ENCODE measurements at regions not wholly inside any gene's neighbourhood (a gene's known extent, or its start where the extent isn't known, plus 50 kb on each side); places are given as distances from the start of the nearest gene placed in this dataset.
"Not testable (repeated sequence)": the region's sequence is repeated elsewhere in the genome, so short reads cannot be mapped to it uniquely, and the experiment has no call there.

DNA sequence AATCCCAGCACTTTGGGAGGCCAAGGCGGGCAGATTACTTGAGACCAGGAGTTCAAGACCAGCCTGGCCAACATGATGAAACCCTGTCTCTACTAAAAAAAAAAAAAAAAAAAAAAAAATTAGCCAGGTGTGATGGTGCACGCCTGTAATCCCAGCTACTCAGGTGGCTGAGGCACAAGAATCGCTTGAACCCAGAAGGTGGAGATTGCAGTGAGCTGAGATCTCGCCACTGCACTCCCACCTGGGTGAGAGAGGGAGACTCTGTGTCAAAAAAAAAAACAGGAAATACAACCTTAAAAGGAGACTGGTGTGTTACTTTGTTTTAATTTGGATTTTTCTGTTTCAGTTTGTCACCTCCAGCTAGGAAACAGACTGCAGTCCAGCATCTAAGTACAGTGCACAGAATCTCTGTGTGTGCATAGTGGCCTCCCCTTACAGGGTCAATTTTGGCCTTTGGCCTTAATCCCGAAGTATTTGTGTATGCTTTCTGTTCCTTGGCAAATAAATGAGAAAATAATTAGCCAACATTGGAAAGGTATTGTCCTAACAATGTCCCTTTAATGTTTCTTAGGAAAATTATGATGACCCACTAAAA is 266.1 kb downstream of the GOLGA6L6 start:
- intact Hi-C loops (cut with micrococcal nuclease); H3K4me1 Mint-ChIP-seq (ENCODE audit: low read depth); DNase-seq; H3K4me3 Mint-ChIP-seq; H3K27ac Mint-ChIP-seq; H3K36me3 Mint-ChIP-seq (ENCODE audit: low read depth); CTCF ChIA-PET; H3K9me3 Mint-ChIP-seq; H3K27me3 Mint-ChIP-seq (ENCODE audit: low read depth): not testable (repeated sequence)

DNA sequence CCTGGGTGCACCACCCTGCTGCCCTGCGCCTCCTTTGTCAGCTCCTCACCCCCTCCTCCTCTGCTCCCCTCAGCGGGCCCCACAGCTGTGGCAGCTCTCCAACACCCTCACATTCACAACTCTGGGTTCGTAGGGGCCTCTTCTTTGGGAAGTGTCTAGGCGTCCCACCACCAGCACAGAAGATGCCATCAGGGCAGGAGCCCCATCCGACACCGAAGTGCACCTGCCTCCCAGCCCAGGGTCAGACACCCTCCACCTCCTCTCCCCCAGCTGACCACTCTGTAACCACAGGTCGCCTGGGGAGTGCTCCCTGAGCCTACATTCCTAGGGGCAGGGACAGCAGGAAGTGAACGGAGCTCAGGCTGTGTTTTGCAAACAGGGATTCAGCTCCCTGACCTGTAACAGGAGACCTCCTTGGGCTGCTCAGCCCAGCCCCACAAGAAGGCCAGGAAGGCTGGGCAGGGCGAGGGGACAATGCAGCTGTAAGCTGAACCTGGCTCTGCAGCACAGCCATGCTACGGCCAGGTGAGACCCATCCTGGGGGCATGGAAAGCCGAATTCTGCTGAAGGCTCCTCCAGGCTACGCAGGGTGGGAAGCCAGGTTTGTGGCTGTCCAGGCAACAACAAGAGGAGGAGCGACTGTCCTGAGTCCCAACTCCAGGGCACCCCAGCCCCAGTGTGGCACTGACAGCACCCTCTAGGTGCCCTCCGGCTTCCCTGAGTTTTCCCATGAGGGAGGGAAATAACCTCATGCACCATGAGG is 269.0 kb downstream of the GOLGA6L6 start:
- Mint-ChIP-seq H3K4me1 (ENCODE audit: low read depth) (no peaks in the 10 kb centered on the region), H3K27me3 (ENCODE audit: low read depth) (no peaks in the 10 kb centered on the region), H3K4me3 (no peak overlapping the region), H3K36me3 (ENCODE audit: low read depth) (no peaks in the 10 kb centered on the region), H3K27ac (no peak overlapping the region), H3K9me3 (no peaks in the 10 kb centered on the region)
- CTCF ChIA-PET, result no interaction called here
- intact Hi-C loops (cut with micrococcal nuclease), result no loop called here
- no peak for DNase-seq

DNA sequence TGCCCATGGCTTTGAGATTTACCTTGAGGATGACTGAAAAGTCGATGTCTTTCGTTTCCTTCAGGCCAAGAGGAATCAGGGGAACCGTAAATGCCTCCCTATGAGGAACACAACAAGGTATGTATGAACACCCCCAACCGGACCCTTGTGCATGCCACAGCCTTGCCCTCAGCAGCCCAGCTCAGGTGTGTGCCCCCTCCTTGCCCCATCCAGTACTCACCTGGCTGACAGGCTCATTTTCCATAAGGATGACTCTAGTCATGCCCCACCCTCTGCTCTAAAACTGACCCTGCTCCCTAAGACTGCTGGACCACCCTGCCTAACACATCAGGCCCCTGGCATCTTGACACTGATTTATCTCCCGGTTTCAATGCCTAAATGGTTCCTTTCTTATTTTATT is 270.0 kb downstream of the GOLGA6L6 start:
- Mint-ChIP-seq H3K27me3 (ENCODE audit: low read depth) (no peaks in the 10 kb centered on the region), H3K4me1 (ENCODE audit: low read depth) (no peaks in the 10 kb centered on the region), H3K36me3 (ENCODE audit: low read depth) (no peaks in the 10 kb centered on the region), H3K27ac (no peak overlapping the region), H3K9me3 (no peaks in the 10 kb centered on the region), H3K4me3 (no peak overlapping the region)
- no peak for DNase-seq
- intact Hi-C loops (cut with micrococcal nuclease), result no loop called here
- CTCF ChIA-PET, result no interaction called here

DNA sequence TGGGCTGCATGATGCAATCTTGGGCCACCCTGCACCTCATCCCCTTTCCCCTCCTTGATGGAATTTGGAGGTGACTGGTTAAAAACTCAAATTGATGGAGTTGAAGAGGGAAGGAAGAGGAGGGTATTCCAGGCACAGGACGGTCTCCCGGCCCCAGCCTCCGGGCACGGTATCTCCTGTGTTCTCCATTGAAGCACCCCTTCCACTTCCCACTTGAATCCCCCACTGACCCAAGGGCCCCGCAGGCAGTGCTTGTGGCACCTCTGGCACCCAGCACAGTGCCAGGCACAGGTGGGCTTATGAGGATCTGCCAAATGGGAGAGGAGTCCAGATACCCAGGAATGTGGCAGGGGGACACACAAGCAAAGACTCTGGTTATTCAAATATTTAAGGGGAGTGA is 271.6 kb downstream of the GOLGA6L6 start:
- H3K27me3 Mint-ChIP-seq (ENCODE audit: low read depth); H3K9me3 Mint-ChIP-seq; H3K36me3 Mint-ChIP-seq (ENCODE audit: low read depth); H3K4me3 Mint-ChIP-seq; intact Hi-C loops (cut with micrococcal nuclease); H3K27ac Mint-ChIP-seq; DNase-seq; CTCF ChIA-PET; H3K4me1 Mint-ChIP-seq (ENCODE audit: low read depth): not testable (repeated sequence)

DNA sequence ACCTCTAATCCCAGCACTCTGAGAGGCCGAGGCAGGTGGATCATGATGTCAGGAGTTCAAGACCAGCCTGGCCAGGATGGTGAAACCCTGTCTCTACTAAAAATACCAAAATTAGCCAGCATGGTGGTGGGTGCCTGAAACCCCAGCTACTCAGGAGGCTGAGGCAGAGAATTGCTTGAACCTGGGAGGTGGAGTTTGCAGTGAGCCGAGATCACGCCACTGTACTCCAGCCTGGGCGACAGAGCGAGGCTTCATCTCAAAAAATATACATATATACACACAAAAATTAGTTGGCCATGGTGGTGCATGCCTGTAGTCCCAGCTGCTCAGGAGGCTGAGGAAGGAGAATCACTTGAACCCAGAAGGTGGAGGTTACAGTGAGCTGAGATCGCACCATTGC is 273.6 kb downstream of the GOLGA6L6 start:
- H3K27me3 Mint-ChIP-seq (ENCODE audit: low read depth); intact Hi-C loops (cut with micrococcal nuclease); H3K27ac Mint-ChIP-seq; H3K4me1 Mint-ChIP-seq (ENCODE audit: low read depth); CTCF ChIA-PET; H3K36me3 Mint-ChIP-seq (ENCODE audit: low read depth); H3K4me3 Mint-ChIP-seq; DNase-seq; H3K9me3 Mint-ChIP-seq: not testable (repeated sequence)

DNA sequence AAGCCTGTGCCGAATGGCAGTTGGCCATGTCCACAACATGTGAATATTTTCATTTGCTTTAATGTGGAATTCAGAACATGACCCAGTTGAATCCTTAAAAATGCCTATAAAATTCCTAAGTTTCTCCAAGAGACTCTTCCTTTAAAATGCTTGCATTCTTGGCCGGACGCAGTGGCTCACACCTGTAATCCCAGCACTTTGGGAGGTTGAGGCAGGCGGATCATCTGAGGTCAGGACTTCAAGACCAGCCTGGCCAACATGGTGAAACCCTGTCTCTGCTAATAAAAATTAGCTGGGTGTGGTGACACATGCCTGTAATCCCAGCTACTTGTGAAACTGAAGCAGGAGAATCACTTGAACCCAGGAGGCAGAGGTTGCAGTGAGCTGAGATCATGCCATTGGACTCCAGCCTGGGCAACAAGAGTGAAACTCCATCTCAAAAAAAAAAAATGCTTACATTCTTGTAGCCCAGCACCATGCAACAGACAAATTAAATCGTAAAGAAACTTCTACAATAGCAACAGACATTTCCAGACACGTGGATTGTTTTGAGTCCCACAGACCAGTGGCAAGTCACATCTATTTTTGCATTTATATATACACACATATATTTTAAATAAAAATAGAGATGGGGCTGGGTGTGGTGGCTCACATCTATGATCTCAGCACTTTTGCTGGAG is 274.4 kb downstream of the GOLGA6L6 start:
- H3K27me3 Mint-ChIP-seq (ENCODE audit: low read depth); CTCF ChIA-PET; intact Hi-C loops (cut with micrococcal nuclease); H3K27ac Mint-ChIP-seq; H3K9me3 Mint-ChIP-seq; H3K4me1 Mint-ChIP-seq (ENCODE audit: low read depth); H3K4me3 Mint-ChIP-seq; DNase-seq; H3K36me3 Mint-ChIP-seq (ENCODE audit: low read depth): not testable (repeated sequence)

DNA sequence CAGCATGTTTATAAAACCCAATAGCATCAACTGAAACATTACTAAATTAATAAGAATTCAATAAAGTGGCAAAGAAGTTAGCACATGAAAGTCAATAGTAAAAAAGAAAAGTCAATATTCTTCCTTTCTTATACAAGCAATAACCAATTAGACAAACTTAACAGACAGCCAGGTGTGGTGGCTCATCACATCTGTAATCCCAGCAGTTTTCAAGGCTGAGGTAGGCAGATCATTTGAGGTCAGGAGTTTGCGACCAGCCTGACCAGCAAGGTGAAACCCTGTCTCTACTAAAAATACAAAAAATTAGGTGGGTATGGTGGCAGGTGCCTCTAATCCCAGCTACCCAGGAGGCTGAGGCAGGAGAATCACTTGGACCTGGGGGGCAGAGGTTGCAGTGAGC is 275.9 kb downstream of the GOLGA6L6 start:
- H3K36me3 Mint-ChIP-seq (ENCODE audit: low read depth); intact Hi-C loops (cut with micrococcal nuclease); H3K4me3 Mint-ChIP-seq; H3K9me3 Mint-ChIP-seq; H3K27me3 Mint-ChIP-seq (ENCODE audit: low read depth); H3K27ac Mint-ChIP-seq; H3K4me1 Mint-ChIP-seq (ENCODE audit: low read depth); DNase-seq; CTCF ChIA-PET: not testable (repeated sequence)

DNA sequence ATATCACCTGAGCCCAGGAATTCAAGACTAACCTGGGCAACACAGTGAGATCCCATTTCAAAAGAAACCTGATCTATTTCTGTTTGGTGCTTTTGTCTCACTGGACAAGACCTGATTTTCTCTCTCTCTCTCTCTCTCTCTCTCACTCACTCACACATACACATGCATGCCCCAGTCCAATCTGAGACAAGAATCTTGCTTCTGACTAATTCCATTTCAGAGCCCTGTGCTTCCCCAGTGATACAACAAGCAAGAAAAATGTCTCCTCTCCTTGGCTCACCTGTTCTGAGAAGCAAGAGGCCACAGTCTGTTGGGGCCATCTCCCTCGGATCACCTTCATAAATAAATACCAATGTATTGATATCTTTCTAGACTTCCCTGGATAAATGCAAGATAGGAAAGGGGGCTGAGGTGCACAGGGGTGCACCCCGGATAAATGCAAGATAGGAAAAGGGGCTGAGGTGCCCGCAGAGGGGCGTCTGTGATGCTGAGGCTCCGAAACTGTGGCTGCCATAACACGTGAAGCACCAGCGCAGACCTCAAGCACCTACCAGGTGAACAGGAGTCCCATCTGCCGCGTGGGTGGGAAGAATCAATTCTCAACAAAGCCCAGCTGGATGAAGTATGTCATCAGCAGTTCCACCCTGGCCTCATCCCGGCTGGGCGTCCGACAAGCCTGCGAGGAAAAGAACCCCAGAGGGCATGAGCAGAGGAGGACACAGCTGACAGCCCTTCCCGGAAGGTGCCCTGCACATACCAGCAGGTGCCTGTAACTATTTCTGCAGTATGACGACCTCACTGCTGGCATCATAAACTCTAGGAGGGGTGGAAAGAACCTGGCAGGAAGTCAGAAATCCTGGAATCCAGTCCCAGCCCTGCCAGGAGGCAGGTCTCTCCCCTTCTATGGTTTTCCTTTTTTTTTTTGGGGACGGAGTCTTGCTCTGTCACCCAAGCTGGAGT is 280.0 kb downstream of the GOLGA6L6 start:
- DNase-seq; H3K4me1 Mint-ChIP-seq (ENCODE audit: low read depth); H3K27ac Mint-ChIP-seq; H3K9me3 Mint-ChIP-seq; intact Hi-C loops (cut with micrococcal nuclease); H3K27me3 Mint-ChIP-seq (ENCODE audit: low read depth); H3K4me3 Mint-ChIP-seq; H3K36me3 Mint-ChIP-seq (ENCODE audit: low read depth); CTCF ChIA-PET: not testable (repeated sequence)

DNA sequence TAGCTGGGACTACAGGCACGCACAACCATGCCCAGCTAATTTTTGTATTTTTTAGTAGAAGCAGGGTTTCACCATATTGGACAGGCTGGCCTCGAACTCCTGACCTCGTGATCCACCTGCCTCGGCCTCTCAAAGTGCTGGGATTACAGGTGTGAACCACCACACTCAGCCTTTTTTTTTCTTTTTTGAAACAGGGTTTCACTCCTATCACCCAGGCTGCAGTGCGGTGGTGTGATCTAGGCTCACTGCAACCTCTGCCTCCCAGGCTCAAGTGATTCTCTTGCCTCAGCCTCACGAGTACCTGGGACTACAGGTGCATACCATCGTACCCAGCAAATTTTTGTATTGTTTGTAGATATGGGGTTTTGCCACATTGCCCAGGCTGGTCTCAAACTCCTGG is 280.9 kb downstream of the GOLGA6L6 start:
- H3K4me3 Mint-ChIP-seq; DNase-seq; CTCF ChIA-PET; H3K4me1 Mint-ChIP-seq (ENCODE audit: low read depth); intact Hi-C loops (cut with micrococcal nuclease); H3K9me3 Mint-ChIP-seq; H3K36me3 Mint-ChIP-seq (ENCODE audit: low read depth); H3K27ac Mint-ChIP-seq; H3K27me3 Mint-ChIP-seq (ENCODE audit: low read depth): not testable (repeated sequence)

DNA sequence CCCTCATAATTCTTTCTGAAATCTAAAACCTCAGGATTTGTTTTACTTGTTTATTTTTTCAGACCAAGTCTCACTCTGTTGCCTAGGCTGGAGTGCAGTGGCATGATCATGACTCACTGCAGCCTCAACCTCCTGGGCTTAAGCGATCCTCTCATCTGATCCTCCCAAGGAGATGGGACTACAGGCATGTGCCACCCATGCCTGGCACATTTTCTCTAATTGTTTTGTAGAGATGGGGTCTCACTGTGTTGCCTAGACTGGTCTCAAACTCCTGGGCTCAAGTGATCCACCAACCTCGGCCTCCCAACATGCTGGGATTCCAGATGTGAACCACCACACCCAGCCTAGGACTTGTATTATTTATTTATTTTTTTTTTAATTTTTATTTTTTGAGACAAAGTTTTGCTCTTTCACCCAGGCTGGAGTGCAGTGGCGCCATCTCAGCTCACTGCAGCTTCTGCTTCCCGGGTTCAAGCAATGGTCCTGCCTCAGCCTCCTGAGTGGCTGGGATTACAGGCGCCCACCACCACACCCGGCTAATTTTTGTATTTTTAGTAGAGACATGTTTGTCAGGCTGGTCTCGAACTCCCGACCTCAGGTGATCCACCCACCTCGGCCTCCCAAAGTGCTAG is 281.9 kb downstream of the GOLGA6L6 start:
- H3K36me3 Mint-ChIP-seq (ENCODE audit: low read depth); H3K27me3 Mint-ChIP-seq (ENCODE audit: low read depth); DNase-seq; H3K27ac Mint-ChIP-seq; H3K4me3 Mint-ChIP-seq; H3K4me1 Mint-ChIP-seq (ENCODE audit: low read depth); H3K9me3 Mint-ChIP-seq; CTCF ChIA-PET; intact Hi-C loops (cut with micrococcal nuclease): not testable (repeated sequence)

DNA sequence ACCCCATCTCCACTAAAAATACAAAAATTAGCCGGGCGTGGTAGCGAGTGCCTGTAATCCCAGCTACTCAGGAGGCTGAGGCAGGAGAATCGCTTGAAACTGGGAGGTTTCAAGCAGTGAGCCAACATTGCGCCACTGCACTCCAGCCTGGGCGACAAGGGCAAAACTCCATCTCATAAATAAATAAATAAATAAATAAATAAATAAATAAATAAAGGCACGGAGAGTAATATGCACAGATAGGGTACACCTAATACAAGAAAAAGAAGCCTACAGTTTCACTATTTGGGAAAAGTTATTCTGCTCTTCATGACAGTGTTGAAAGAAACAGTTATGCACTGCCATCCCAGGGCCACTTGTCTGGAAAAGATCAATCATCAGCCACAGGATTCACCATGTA is 285.2 kb downstream of the GOLGA6L6 start:
- CTCF ChIA-PET; H3K9me3 Mint-ChIP-seq; H3K27me3 Mint-ChIP-seq (ENCODE audit: low read depth); intact Hi-C loops (cut with micrococcal nuclease); H3K36me3 Mint-ChIP-seq (ENCODE audit: low read depth); DNase-seq; H3K4me3 Mint-ChIP-seq; H3K27ac Mint-ChIP-seq; H3K4me1 Mint-ChIP-seq (ENCODE audit: low read depth): not testable (repeated sequence)

DNA sequence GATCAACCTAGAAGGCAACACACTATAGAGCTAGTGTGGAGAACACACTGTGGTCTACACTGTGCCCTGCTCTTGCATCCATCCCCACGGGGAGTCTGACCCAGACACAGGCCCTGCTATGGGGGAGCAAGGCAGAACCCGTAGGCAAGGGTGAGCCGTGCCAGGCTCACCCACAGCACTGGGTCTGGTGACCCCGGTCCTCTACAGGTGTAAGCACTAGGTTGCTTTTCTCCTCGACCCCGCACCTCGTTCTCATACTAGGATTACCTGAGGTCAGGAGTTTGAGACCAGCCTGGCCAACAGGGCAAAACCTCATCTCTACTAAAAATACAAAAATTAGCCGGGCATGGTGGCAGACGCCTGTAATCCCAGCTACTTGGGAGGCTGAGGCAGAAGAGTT is 286.0 kb downstream of the GOLGA6L6 start:
- CTCF ChIA-PET; H3K27ac Mint-ChIP-seq; H3K27me3 Mint-ChIP-seq (ENCODE audit: low read depth); H3K4me3 Mint-ChIP-seq; intact Hi-C loops (cut with micrococcal nuclease); H3K36me3 Mint-ChIP-seq (ENCODE audit: low read depth); H3K4me1 Mint-ChIP-seq (ENCODE audit: low read depth); H3K9me3 Mint-ChIP-seq; DNase-seq: not testable (repeated sequence)
